ENCODE measurements at regions not wholly inside any gene's neighbourhood (a gene's known extent, or its start where the extent isn't known, plus 50 kb on each side); places are given as distances from the start of the nearest gene placed in this dataset.

DNA sequence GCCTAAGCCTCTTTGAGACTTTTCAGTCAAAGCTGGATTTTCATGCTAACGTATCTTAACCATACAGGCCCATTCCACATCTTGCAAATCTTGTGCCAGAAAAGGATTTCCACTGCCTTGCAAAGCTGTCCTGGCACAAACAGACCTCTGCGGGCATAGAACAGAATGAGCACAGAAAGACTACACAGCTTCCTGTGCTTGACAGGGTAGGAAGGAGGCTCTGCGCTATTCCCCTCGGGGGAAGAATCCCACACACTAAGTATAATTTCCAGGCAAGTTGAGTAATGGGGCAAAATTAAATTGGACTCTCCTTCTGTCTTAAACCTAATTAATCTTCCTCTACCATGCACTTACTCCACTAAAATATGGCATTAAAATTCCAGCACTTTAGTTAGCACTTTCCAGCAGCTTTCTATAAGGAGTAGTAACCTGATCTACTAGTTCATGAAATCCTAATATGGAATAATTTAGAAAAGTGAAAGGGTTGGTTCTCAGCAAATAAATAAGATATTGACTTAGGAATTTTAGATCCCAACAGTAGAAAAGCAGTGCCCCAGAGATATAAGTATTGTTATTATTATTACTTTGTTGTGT, 532.1 kb upstream of the JAG1 start:
- TF ChIP-seq EZH2phosphoT487 (IDR thresholded peaks at IDR 0.05; ENCODE audit: borderline replicate concordance, low read depth, low read length) = no peak
- TF ChIP-seq, protein P1, sequence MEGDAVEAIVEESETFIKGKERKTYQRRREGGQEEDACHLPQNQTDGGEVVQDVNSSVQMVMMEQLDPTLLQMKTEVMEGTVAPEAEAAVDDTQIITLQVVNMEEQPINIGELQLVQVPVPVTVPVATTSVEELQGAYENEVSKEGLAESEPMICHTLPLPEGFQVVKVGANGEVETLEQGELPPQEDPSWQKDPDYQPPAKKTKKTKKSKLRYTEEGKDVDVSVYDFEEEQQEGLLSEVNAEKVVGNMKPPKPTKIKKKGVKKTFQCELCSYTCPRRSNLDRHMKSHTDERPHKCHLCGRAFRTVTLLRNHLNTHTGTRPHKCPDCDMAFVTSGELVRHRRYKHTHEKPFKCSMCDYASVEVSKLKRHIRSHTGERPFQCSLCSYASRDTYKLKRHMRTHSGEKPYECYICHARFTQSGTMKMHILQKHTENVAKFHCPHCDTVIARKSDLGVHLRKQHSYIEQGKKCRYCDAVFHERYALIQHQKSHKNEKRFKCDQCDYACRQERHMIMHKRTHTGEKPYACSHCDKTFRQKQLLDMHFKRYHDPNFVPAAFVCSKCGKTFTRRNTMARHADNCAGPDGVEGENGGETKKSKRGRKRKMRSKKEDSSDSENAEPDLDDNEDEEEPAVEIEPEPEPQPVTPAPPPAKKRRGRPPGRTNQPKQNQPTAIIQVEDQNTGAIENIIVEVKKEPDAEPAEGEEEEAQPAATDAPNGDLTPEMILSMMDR (conservative IDR thresholded peaks at IDR 0.05; ENCODE audit: low read length) = no peak
